Iris pigment epithelial cell (primary cell): ENCODE measurements at regions not wholly inside any gene's neighbourhood (a gene's known extent, or its start where the extent isn't known, plus 50 kb on each side); places are given as distances from the start of the nearest gene placed in this dataset.
"Not testable (repeated sequence)": the region's sequence is repeated elsewhere in the genome, so short reads cannot be mapped to it uniquely, and the experiment has no call there.

ENCODE experiments used
- DNase-seq: peaks from one replicate; pipeline ENCODE4 v3.0.0-alpha.2; 2011; ENCODE audit warnings: low read depth

GRCh38 chr5:118282480-118283038, 705.8 kb downstream of the DTWD2 start:
- DNase-seq: not testable (repeated sequence)

GRCh38 chr5:118279540-118280294, 708.6 kb downstream of the DTWD2 start:
- no peak for DNase-seq

GRCh38 chr5:118270526-118270925, 717.8 kb downstream of the DTWD2 start:
- no peak for DNase-seq

- no peak for DNase-seq
Measured at GRCh38 chr5:118258223-118258622, 730.1 kb downstream of the DTWD2 start.

- no peak for DNase-seq
Measured at GRCh38 chr5:118257066-118257465, 731.3 kb downstream of the DTWD2 start.

GRCh38 chr5:118253225-118254061, 734.9 kb downstream of the DTWD2 start:
- DNase-seq: no peak

GRCh38 chr5:118249386-118249785, 739.0 kb downstream of the DTWD2 start:
- no peak for DNase-seq

- DNase-seq: no peak
Measured at GRCh38 chr5:118247458-118247857, 740.9 kb downstream of the DTWD2 start.

GRCh38 chr5:118243613-118244012, 744.7 kb downstream of the DTWD2 start:
- DNase-seq: no peak

GRCh38 chr5:118243068-118243467, 745.3 kb downstream of the DTWD2 start:
- DNase-seq: no peak

GRCh38 chr5:118236108-118236849, 752.1 kb downstream of the DTWD2 start:
- no peak for DNase-seq

GRCh38 chr5:118233606-118234005, 754.7 kb downstream of the DTWD2 start:
- DNase-seq: no peak

GRCh38 chr5:118228489-118228888, 759.9 kb downstream of the DTWD2 start:
- DNase-seq: no peak

GRCh38 chr5:118224546-118224945, 763.8 kb downstream of the DTWD2 start:
- DNase-seq: peak; percentile 21

- no peak for DNase-seq
Measured at GRCh38 chr5:118220556-118221195, 767.7 kb downstream of the DTWD2 start.

- no peak for DNase-seq
Measured at GRCh38 chr5:118211606-118212005, 776.7 kb downstream of the DTWD2 start.

- no peak for DNase-seq
Measured at GRCh38 chr5:118208031-118208453, 780.3 kb downstream of the DTWD2 start.

GRCh38 chr5:118199801-118200200, 788.5 kb downstream of the DTWD2 start:
- DNase-seq: no peak

GRCh38 chr5:118196229-118196628, 792.1 kb downstream of the DTWD2 start:
- no peak for DNase-seq

- DNase-seq: no peak
Measured at GRCh38 chr5:118195211-118195610, 793.1 kb downstream of the DTWD2 start.

GRCh38 chr5:118193194-118193905, 795.0 kb downstream of the DTWD2 start:
- DNase-seq: no peak
